ENCODE measurements at regions not wholly inside any gene's neighbourhood (a gene's known extent, or its start where the extent isn't known, plus 50 kb on each side); places are given as distances from the start of the nearest gene placed in this dataset.

DNA sequence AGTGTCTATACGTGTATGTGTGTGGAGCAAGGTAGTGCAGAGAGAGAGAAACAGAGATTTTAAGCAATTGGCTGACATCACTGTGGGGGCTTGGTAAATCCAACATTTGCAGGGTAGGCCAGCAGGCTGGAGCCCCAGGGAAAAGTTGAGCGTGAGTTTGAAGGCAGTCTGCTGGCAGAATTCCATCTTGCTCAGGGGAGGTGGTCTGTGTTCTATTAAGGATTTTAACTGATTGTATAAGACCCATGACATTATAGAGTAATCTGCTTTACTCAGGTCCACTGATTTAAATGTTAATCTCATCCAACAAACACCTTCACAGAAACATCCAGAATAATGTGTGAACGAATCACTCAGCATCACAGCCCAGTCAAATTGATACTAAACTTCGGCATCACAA is 912.9 kb downstream of the GRM8 start:
- TF ChIP-seq, protein P1, sequence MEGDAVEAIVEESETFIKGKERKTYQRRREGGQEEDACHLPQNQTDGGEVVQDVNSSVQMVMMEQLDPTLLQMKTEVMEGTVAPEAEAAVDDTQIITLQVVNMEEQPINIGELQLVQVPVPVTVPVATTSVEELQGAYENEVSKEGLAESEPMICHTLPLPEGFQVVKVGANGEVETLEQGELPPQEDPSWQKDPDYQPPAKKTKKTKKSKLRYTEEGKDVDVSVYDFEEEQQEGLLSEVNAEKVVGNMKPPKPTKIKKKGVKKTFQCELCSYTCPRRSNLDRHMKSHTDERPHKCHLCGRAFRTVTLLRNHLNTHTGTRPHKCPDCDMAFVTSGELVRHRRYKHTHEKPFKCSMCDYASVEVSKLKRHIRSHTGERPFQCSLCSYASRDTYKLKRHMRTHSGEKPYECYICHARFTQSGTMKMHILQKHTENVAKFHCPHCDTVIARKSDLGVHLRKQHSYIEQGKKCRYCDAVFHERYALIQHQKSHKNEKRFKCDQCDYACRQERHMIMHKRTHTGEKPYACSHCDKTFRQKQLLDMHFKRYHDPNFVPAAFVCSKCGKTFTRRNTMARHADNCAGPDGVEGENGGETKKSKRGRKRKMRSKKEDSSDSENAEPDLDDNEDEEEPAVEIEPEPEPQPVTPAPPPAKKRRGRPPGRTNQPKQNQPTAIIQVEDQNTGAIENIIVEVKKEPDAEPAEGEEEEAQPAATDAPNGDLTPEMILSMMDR (IDR thresholded peaks at IDR 0.05) = no peak
- no peak for TF ChIP-seq ZFX (IDR thresholded peaks at IDR 0.05; ENCODE audit: borderline replicate concordance)
